ENCODE measurements at regions not wholly inside any gene's neighbourhood (a gene's known extent, or its start where the extent isn't known, plus 50 kb on each side); places are given as distances from the start of the nearest gene placed in this dataset.

GRCh38 chr5:23269981-23270380 is 237.4 kb upstream of the PRDM9 start:
- DNase-seq (ENCODE audit: extremely low read depth, insufficient read length), result no peak
- no peak for TF ChIP-seq CTCF (IDR thresholded peaks at IDR 0.05; ENCODE audit: insufficient read depth, low read length, poor library complexity, severe bottlenecking)
- Histone ChIP-seq H3K36me3 (ENCODE audit: control insufficient read depth, insufficient read depth, low read length) (no peaks in the 10 kb centered on the region), H3K27me3 (replicated peaks; ENCODE audit: control insufficient read depth, insufficient read depth, low read length) (no peaks in the 10 kb centered on the region), H3K4me3 (replicated peaks; ENCODE audit: low read depth, low read length) (no peak overlapping the region)

- no peaks in the 10 kb centered on the region for H3K27me3 ChIP-seq (replicated peaks; ENCODE audit: control insufficient read depth, insufficient read depth, low read length)
Measured at GRCh38 chr5:23268136-23268535, 239.3 kb upstream of the PRDM9 start.

GRCh38 chr5:23260621-23261020 is 246.8 kb upstream of the PRDM9 start:
- no peak for DNase-seq (ENCODE audit: extremely low read depth, insufficient read length)
- H3K27me3 ChIP-seq (replicated peaks; ENCODE audit: control insufficient read depth, insufficient read depth, low read length), result no peaks in the 10 kb centered on the region

More at GRCh38 chr5:23268136-23268535, 239.3 kb upstream of the PRDM9 start:
- no peak overlapping the region for H3K4me3 ChIP-seq (replicated peaks; ENCODE audit: low read depth, low read length)
- no peak for DNase-seq (ENCODE audit: extremely low read depth, insufficient read length)
- H3K36me3 ChIP-seq (ENCODE audit: control insufficient read depth, insufficient read depth, low read length), result no peaks in the 10 kb centered on the region
- no peak for TF ChIP-seq CTCF (IDR thresholded peaks at IDR 0.05; ENCODE audit: insufficient read depth, low read length, poor library complexity, severe bottlenecking)

GRCh38 chr5:23257656-23258055 is 249.8 kb upstream of the PRDM9 start:
- no peak for DNase-seq (ENCODE audit: extremely low read depth, insufficient read length)
- no peak for TF ChIP-seq CTCF (IDR thresholded peaks at IDR 0.05; ENCODE audit: insufficient read depth, low read length, poor library complexity, severe bottlenecking)
- Histone ChIP-seq H3K36me3 (ENCODE audit: control insufficient read depth, insufficient read depth, low read length) (no peaks in the 10 kb centered on the region), H3K27me3 (replicated peaks; ENCODE audit: control insufficient read depth, insufficient read depth, low read length) (no peaks in the 10 kb centered on the region), H3K4me3 (replicated peaks; ENCODE audit: low read depth, low read length) (no peak overlapping the region)

More at GRCh38 chr5:23260621-23261020, 246.8 kb upstream of the PRDM9 start:
- no peak overlapping the region for H3K4me3 ChIP-seq (replicated peaks; ENCODE audit: low read depth, low read length)
- no peak for TF ChIP-seq CTCF (IDR thresholded peaks at IDR 0.05; ENCODE audit: insufficient read depth, low read length, poor library complexity, severe bottlenecking)
- H3K36me3 ChIP-seq (ENCODE audit: control insufficient read depth, insufficient read depth, low read length), result no peaks in the 10 kb centered on the region

GRCh38 chr5:23253621-23254198 is 253.7 kb upstream of the PRDM9 start:
- no peaks in the 10 kb centered on the region for H3K36me3 ChIP-seq (ENCODE audit: control insufficient read depth, insufficient read depth, low read length)
- no peaks in the 10 kb centered on the region for H3K27me3 ChIP-seq (replicated peaks; ENCODE audit: control insufficient read depth, insufficient read depth, low read length)
- no peak overlapping the region for H3K4me3 ChIP-seq (replicated peaks; ENCODE audit: low read depth, low read length)
- TF ChIP-seq CTCF (IDR thresholded peaks at IDR 0.05; ENCODE audit: insufficient read depth, low read length, poor library complexity, severe bottlenecking), result no peak
- DNase-seq (ENCODE audit: extremely low read depth, insufficient read length), result no peak

- H3K4me3 ChIP-seq (replicated peaks; ENCODE audit: low read depth, low read length), result no peak overlapping the region
- no peak for TF ChIP-seq CTCF (IDR thresholded peaks at IDR 0.05; ENCODE audit: insufficient read depth, low read length, poor library complexity, severe bottlenecking)
- DNase-seq (ENCODE audit: extremely low read depth, insufficient read length), result no peak
- no peaks in the 10 kb centered on the region for H3K27me3 ChIP-seq (replicated peaks; ENCODE audit: control insufficient read depth, insufficient read depth, low read length)
- H3K36me3 ChIP-seq (ENCODE audit: control insufficient read depth, insufficient read depth, low read length), result no peaks in the 10 kb centered on the region
Measured at GRCh38 chr5:23242891-23243290, 264.5 kb upstream of the PRDM9 start.

Measured in GM06990 (cell line).